ENCODE measurements at regions not wholly inside any gene's neighbourhood (a gene's known extent, or its start where the extent isn't known, plus 50 kb on each side); places are given as distances from the start of the nearest gene placed in this dataset.
"Not testable (repeated sequence)": the region's sequence is repeated elsewhere in the genome, so short reads cannot be mapped to it uniquely, and the experiment has no call there.

GRCh38 chr3:21898316-21898715 is 147.3 kb upstream of the ZNF385D start:
- DNase-seq: no peak

- no peak for DNase-seq
Observed at GRCh38 chr3:21901484-21901883, 150.5 kb upstream of the ZNF385D start.

GRCh38 chr3:21902956-21903355 is 151.9 kb upstream of the ZNF385D start:
- no peak for DNase-seq

GRCh38 chr3:21909096-21909495 is 158.1 kb upstream of the ZNF385D start:
- DNase-seq: no peak

GRCh38 chr3:21912711-21913110 is 161.7 kb upstream of the ZNF385D start:
- no peak for DNase-seq

- no peak for DNase-seq
Observed at GRCh38 chr3:21913791-21914190, 162.8 kb upstream of the ZNF385D start.

GRCh38 chr3:21914451-21914850 is 163.4 kb upstream of the ZNF385D start:
- DNase-seq: no peak

GRCh38 chr3:21919383-21919782 is 168.4 kb upstream of the ZNF385D start:
- no peak for DNase-seq

- DNase-seq: no peak
Observed at GRCh38 chr3:21920421-21920861, 169.4 kb upstream of the ZNF385D start.

GRCh38 chr3:21923156-21923555 is 172.1 kb upstream of the ZNF385D start:
- DNase-seq: not testable (repeated sequence)

GRCh38 chr3:21927261-21927660 is 176.3 kb upstream of the ZNF385D start:
- DNase-seq: no peak

- no peak for DNase-seq
Observed at GRCh38 chr3:21934591-21934990, 183.6 kb upstream of the ZNF385D start.

- no peak for DNase-seq
Observed at GRCh38 chr3:21936207-21936606, 185.2 kb upstream of the ZNF385D start.

- DNase-seq: no peak
Observed at GRCh38 chr3:21938267-21938681, 187.3 kb upstream of the ZNF385D start.

- no peak for DNase-seq
Observed at GRCh38 chr3:21942328-21942727, 191.3 kb upstream of the ZNF385D start.

- no peak for DNase-seq
Observed at GRCh38 chr3:21944251-21944650, 193.2 kb upstream of the ZNF385D start.

GRCh38 chr3:21952856-21953255 is 201.8 kb upstream of the ZNF385D start:
- no peak for DNase-seq

GRCh38 chr3:21954709-21955108 is 203.7 kb upstream of the ZNF385D start:
- DNase-seq: no peak

- DNase-seq: no peak
Observed at GRCh38 chr3:21955406-21955805, 204.4 kb upstream of the ZNF385D start.

- no peak for DNase-seq
Observed at GRCh38 chr3:21960033-21960432, 209.0 kb upstream of the ZNF385D start.

- no peak for DNase-seq
Observed at GRCh38 chr3:21962456-21962855, 211.4 kb upstream of the ZNF385D start.

- DNase-seq: not testable (repeated sequence)
Observed at GRCh38 chr3:21966457-21966856, 215.4 kb upstream of the ZNF385D start.

GRCh38 chr3:21979706-21980105 is 228.7 kb upstream of the ZNF385D start:
- no peak for DNase-seq

- DNase-seq: no peak
Observed at GRCh38 chr3:21989341-21990042, 238.5 kb upstream of the ZNF385D start.

- DNase-seq: no peak
Observed at GRCh38 chr3:21991061-21991460, 240.1 kb upstream of the ZNF385D start.
